22Rv1 (cell line): ENCODE measurements at regions not wholly inside any gene's neighbourhood (a gene's known extent, or its start where the extent isn't known, plus 50 kb on each side); places are given as distances from the start of the nearest gene placed in this dataset.
"Not testable (repeated sequence)": the region's sequence is repeated elsewhere in the genome, so short reads cannot be mapped to it uniquely, and the experiment has no call there.

Source experiments
- H3K27ac ChIP-seq: fragments of 450-650 bp; 2 replicates; pipeline ENCODE4 v1.5.1; 2017
- ZFX ChIP-seq: fragments of 450-650 bp; IDR thresholded peaks from 2 replicates; pipeline ENCODE4 v1.6.1; 2017; ENCODE audit warnings: antibody characterized with exemption, borderline replicate concordance
- TF ChIP-seq, protein P1 (sequence below): fragments of 450-650 bp; IDR thresholded peaks from 2 replicates; pipeline ENCODE4 v1.5.1; 2017; ENCODE audit warnings: mild to moderate bottlenecking

- no peak overlapping the region for H3K27ac ChIP-seq
- TF ChIP-seq, protein P1, sequence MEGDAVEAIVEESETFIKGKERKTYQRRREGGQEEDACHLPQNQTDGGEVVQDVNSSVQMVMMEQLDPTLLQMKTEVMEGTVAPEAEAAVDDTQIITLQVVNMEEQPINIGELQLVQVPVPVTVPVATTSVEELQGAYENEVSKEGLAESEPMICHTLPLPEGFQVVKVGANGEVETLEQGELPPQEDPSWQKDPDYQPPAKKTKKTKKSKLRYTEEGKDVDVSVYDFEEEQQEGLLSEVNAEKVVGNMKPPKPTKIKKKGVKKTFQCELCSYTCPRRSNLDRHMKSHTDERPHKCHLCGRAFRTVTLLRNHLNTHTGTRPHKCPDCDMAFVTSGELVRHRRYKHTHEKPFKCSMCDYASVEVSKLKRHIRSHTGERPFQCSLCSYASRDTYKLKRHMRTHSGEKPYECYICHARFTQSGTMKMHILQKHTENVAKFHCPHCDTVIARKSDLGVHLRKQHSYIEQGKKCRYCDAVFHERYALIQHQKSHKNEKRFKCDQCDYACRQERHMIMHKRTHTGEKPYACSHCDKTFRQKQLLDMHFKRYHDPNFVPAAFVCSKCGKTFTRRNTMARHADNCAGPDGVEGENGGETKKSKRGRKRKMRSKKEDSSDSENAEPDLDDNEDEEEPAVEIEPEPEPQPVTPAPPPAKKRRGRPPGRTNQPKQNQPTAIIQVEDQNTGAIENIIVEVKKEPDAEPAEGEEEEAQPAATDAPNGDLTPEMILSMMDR, result no peak
- no peak for TF ChIP-seq ZFX
These were observed 69.8 kb downstream of the PTTG1 start for GRCh38 chr5:160491438-160491837.

DNA sequence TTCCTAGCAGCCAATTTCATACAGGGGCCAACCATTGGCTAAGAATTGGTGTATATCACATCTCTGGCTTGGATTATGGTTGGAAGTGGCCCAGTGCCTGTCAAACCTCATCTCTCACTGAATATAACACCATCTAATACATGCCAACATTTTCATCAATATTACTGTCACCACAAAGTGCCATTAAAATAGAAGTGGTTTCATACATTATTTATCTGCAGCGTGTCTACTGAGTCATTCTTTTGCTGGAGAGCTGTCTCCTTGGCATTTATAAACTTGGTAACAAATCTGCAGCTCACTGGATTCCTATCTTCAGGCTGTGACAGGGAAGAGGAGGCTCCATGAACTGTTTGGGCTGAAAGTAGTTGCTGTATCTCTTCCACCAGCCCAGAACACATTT, 70.9 kb downstream of the PTTG1 start:
- TF ChIP-seq ZFX, result no peak
- TF ChIP-seq, protein P1, result no peak

DNA sequence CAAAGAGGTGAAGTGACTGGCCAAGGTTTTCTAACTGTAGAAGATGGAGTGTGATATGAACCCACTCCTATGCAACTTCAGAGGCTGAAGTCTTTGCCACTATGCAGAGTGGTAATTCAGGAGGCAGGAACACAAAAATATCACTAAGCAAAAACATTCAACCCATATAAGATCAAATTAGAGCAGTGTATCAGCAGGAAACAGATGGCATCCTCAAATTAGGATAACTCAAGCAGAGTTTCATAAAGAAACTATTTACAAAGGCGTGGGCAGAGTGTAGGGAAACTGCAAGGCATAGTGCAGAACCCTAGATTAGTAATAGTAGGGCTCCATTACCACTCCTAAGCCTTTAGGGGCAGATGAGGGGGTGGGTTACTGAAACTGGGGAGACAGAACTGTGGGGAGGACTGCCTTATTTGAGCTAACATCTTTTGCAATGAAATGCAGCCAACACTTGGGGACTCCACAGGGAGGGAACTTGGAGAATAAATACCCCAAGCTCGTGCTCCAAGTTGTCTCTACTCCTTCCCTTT, 72.2 kb downstream of the PTTG1 start:
- H3K27ac ChIP-seq, result no peak overlapping the region
- no peak for TF ChIP-seq ZFX

More for the DNA sequence above, 70.9 kb downstream of the PTTG1 start:
- H3K27ac ChIP-seq, result no peak overlapping the region

- no peak for TF ChIP-seq ZFX
- TF ChIP-seq, protein P1, result no peak
- no peak overlapping the region for H3K27ac ChIP-seq
These were observed 72.8 kb downstream of the PTTG1 start for GRCh38 chr5:160494451-160494850.

DNA sequence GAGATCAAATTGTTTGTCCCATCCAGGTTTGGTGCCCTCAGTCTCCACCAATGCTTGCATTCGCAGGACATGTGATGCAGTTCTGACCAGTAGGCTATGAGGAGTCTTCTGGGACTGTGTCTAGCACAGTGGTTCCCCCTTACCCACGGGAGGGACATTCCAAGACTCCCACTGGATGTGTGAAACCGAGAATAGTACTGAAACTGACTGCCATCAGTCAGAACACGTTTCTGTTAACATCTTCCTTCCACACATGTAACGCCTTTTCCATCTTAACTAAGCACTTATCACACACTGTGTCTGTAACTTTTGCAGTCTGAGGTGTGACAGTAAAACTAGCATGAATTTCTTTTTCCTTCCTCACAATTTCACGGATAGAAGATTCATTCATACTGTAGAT, 74.7 kb downstream of the PTTG1 start:
- H3K27ac ChIP-seq, result no peak overlapping the region
- TF ChIP-seq, protein P1, result no peak
- no peak for TF ChIP-seq ZFX

GRCh38 chr5:160496784-160497183, 75.1 kb downstream of the PTTG1 start:
- H3K27ac ChIP-seq, result no peak overlapping the region
- TF ChIP-seq, protein P1, result no peak
- TF ChIP-seq ZFX, result no peak

DNA sequence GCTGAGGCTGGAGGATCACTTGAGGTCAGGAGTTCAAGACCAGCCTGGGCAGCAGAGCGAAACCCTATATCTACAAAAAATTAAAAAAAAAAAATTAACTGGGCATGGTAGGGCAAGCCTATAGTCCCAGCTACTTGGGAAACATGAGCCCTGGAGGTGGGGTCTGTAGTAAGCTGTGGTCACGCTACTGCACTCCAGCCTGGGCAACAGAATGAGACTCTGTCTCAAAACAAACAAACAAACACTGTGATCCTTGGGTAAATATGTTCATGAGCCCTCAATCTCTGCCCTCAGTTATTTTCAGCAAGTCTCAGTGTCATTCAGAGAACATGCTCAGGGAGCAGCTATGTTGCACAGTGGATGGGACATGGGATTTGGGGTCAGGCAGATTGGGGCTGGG, 76.2 kb downstream of the PTTG1 start:
- no peak overlapping the region for H3K27ac ChIP-seq
- TF ChIP-seq ZFX, result no peak
- TF ChIP-seq, protein P1, result no peak

DNA sequence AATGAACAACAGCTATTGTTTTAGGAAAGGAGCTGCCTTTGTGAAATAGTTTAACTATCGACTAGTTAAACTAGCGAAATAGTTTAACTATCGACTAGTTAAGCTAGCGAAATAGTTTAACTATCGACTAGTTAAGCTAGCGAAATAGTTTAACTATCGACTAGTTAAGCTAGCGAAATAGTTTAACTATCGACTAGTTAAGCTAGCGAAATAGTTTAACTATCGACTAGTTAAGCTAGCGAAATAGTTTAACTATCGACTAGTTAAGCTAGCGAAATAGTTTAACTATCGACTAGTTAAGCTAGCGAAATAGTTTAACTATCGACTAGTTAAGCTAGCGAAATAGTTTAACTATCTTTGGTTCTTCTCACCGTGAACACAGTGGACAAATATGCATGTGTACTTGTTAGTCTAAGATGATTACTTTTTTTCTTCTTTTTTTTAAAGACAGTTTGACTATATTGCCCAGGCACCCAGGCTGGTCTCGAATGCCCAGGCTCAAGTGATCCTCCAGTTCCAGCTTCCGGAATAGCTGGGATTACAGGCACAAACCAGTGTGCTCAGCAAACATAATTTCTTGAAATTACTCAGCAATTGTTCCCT, 76.9 kb downstream of the PTTG1 start:
- H3K27ac ChIP-seq, result not testable (repeated sequence)
